ENCODE measurements at regions not wholly inside any gene's neighbourhood (a gene's known extent, or its start where the extent isn't known, plus 50 kb on each side); places are given as distances from the start of the nearest gene placed in this dataset.

DNA sequence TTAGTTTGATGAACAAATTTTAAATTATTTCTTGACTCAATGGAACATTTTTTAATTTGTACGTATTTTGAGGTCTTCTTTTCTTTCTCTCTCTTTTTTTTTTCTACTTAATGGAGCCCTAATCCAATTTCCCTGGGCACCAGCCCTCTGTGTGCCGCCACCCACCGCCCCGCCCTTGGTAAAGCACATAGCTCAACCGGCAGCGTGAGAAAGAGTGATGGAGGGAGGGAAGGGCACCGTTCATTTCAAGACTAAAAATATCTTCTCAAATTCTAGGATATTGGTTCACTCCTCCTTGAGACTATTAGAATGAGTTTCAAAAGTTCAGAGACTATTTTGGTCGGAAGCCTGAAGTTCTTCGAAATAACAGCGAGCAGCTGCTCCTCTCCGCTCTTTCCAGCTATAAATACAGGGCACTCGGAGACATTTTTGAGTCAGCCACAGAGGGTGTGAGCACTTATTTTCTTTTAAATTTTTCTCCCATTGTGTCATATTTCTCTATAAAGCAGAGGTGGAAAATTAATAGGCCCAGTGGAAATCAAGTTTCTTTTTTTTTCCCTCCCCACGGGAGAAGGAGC, 731.7 kb upstream of the ID2 start:
- H3K4me1 Mint-ChIP-seq (ENCODE audit: low read depth) = no peaks in the 10 kb centered on the region
- no peak overlapping the region for H3K4me3 Mint-ChIP-seq
- H3K27me3 Mint-ChIP-seq = peaks cover 2% of the 10 kb centered on the region
- H3K9me3 Mint-ChIP-seq (ENCODE audit: low read depth) = no peaks in the 10 kb centered on the region
- H3K27ac Mint-ChIP-seq = no peak overlapping the region
- H3K36me3 Mint-ChIP-seq = no peaks in the 10 kb centered on the region

GRCh38 chr2:7951001-7951400, 730.9 kb upstream of the ID2 start:
- H3K27ac Mint-ChIP-seq = no peak overlapping the region
- no peaks in the 10 kb centered on the region for H3K9me3 Mint-ChIP-seq (ENCODE audit: low read depth)
- no peak overlapping the region for H3K4me3 Mint-ChIP-seq
- H3K4me1 Mint-ChIP-seq (ENCODE audit: low read depth) = no peaks in the 10 kb centered on the region
- H3K27me3 Mint-ChIP-seq = peaks cover 2% of the 10 kb centered on the region
- H3K36me3 Mint-ChIP-seq = no peaks in the 10 kb centered on the region

GRCh38 chr2:7951490-7951889, 730.4 kb upstream of the ID2 start:
- Mint-ChIP-seq H3K4me1 (ENCODE audit: low read depth) (no peaks in the 10 kb centered on the region), H3K4me3 (no peak overlapping the region), H3K9me3 (ENCODE audit: low read depth) (no peaks in the 10 kb centered on the region), H3K27ac (no peak overlapping the region), H3K27me3 (peaks cover 2% of the 10 kb centered on the region), H3K36me3 (no peaks in the 10 kb centered on the region)

DNA sequence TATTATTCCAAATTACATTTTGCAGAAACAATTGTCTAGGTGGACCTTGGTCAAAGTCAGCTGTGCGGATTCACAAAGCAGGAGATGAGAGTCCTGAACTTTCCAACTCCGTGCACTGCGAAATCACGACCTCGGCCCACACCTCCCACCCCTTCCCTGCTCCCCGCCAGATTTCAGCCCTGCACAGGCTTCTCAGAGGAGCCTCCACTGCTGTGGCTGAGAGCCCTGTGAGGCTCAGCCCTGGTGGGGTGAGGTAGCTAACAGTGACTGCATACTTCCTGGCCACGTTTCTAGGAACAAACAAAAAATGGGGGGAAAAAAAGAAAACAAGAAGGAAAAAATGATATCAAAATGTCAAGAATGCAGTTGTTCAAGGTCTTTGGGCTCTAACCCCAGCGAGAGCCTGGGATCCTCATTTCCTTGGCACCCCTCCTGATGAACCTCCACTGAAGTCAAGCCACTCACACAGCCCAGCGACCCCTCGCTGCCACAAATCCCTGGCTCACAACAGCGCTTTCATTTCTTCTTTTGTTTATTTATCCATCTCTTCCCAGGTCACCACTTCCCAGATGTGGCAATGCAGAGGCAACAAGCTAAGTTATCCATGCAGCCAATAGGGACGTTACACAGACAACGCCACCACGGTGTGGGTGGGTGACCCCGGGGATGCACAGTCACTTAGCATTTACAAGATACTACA, 729.7 kb upstream of the ID2 start:
- Mint-ChIP-seq H3K36me3 (no peaks in the 10 kb centered on the region), H3K4me1 (ENCODE audit: low read depth) (no peaks in the 10 kb centered on the region), H3K27ac (no peak overlapping the region), H3K4me3 (no peak overlapping the region), H3K27me3 (peaks cover 2% of the 10 kb centered on the region), H3K9me3 (ENCODE audit: low read depth) (no peaks in the 10 kb centered on the region)

- no peaks in the 10 kb centered on the region for H3K36me3 Mint-ChIP-seq
- H3K4me1 Mint-ChIP-seq (ENCODE audit: low read depth) = no peaks in the 10 kb centered on the region
- no peak overlapping the region for H3K27ac Mint-ChIP-seq
- no peaks in the 10 kb centered on the region for H3K9me3 Mint-ChIP-seq (ENCODE audit: low read depth)
- H3K4me3 Mint-ChIP-seq = no peak overlapping the region
- H3K27me3 Mint-ChIP-seq = peaks cover 2% of the 10 kb centered on the region
Measured at GRCh38 chr2:7953195-7953594, 728.7 kb upstream of the ID2 start.

DNA sequence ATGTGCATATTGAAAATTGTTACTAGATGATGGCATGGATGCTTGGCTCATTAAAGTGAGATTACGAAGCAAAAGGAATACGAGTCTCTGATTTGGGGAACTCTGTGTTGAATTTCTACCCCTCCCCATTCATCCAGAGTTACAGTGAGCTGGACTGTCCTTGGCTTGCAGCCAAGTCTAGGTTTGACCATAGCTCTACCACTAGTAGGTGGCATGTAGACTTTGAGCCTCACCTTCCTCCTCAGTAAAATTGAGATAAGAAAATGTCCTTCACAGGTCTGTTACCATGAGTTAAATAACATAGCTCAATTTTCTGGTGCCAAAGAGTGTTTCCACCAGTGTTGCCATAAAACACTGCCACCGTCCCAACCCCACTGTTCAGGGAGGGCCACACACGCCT, 727.6 kb upstream of the ID2 start:
- H3K36me3 Mint-ChIP-seq = no peaks in the 10 kb centered on the region
- peaks cover 2% of the 10 kb centered on the region for H3K27me3 Mint-ChIP-seq
- H3K4me3 Mint-ChIP-seq = no peak overlapping the region
- no peak overlapping the region for H3K27ac Mint-ChIP-seq
- no peaks in the 10 kb centered on the region for H3K4me1 Mint-ChIP-seq (ENCODE audit: low read depth)
- H3K9me3 Mint-ChIP-seq (ENCODE audit: low read depth) = no peaks in the 10 kb centered on the region

DNA sequence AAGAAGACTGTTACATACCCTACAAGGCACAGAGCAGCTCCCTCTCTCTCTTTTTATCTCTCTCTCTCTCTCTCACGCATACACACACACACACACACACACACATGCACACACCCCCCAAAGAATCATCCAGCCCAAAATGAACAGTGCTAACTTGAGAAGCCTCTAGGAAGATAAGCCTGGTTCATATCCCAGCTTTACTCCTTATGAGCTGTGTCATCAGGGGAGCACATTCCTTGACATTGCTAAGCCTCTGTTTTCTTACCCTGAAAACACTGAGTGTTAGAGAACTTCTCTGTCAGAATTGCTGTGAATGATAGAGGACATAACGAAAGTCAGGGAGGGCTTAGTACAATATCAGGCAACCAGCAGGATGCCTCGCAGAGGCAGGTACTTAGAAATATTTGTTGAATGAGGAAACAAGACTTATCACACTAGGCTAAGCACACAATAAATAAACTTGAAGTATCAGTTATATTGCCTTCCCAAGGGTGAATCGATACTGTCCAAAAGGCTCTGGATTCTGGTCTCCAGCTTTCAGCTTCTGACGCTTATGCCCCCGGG, 725.6 kb upstream of the ID2 start:
- Mint-ChIP-seq H3K27me3 (peaks cover 2% of the 10 kb centered on the region), H3K4me1 (ENCODE audit: low read depth) (no peaks in the 10 kb centered on the region), H3K27ac (no peak overlapping the region), H3K9me3 (ENCODE audit: low read depth) (no peaks in the 10 kb centered on the region), H3K36me3 (no peaks in the 10 kb centered on the region), H3K4me3 (no peak overlapping the region)

GRCh38 chr2:7961550-7961949, 720.3 kb upstream of the ID2 start:
- Mint-ChIP-seq H3K27ac (no peak overlapping the region), H3K9me3 (ENCODE audit: low read depth) (no peaks in the 10 kb centered on the region), H3K4me1 (ENCODE audit: low read depth) (no peaks in the 10 kb centered on the region), H3K36me3 (no peaks in the 10 kb centered on the region), H3K4me3 (no peak overlapping the region), H3K27me3 (no peaks in the 10 kb centered on the region)

DNA sequence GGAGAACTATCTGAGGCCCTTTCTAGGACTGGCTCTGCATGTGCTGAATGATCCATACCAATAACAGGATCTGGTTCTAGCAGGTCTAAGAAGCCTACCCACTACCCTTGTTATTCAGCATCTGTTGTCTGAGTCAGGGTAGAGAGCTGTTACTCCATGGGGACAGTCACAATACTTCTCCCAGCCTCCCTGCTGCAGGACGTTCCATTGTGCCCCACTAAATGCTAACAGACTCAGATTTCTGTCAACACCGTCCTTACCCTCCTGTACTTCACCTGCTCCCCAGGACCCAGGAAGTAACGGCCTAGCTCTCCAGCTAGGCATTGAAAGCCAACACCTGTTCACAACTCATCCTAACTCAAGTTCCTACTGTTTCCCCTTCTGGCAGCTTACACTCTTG, 719.7 kb upstream of the ID2 start:
- H3K4me1 Mint-ChIP-seq (ENCODE audit: low read depth) = no peaks in the 10 kb centered on the region
- no peak overlapping the region for H3K27ac Mint-ChIP-seq

GRCh38 chr2:7963787-7964186, 718.1 kb upstream of the ID2 start:
- no peak overlapping the region for H3K4me3 Mint-ChIP-seq
- no peaks in the 10 kb centered on the region for H3K9me3 Mint-ChIP-seq (ENCODE audit: low read depth)
- H3K27me3 Mint-ChIP-seq = no peaks in the 10 kb centered on the region
- no peaks in the 10 kb centered on the region for H3K36me3 Mint-ChIP-seq
- H3K4me1 Mint-ChIP-seq (ENCODE audit: low read depth) = no peaks in the 10 kb centered on the region
- no peak overlapping the region for H3K27ac Mint-ChIP-seq

More for the DNA sequence above, 719.7 kb upstream of the ID2 start:
- Mint-ChIP-seq H3K36me3 (no peaks in the 10 kb centered on the region), H3K9me3 (ENCODE audit: low read depth) (no peaks in the 10 kb centered on the region), H3K4me3 (no peak overlapping the region), H3K27me3 (no peaks in the 10 kb centered on the region)

- H3K27me3 Mint-ChIP-seq = no peaks in the 10 kb centered on the region
- no peaks in the 10 kb centered on the region for H3K9me3 Mint-ChIP-seq (ENCODE audit: low read depth)
- no peaks in the 10 kb centered on the region for H3K4me1 Mint-ChIP-seq (ENCODE audit: low read depth)
- H3K4me3 Mint-ChIP-seq = no peak overlapping the region
- H3K36me3 Mint-ChIP-seq = no peaks in the 10 kb centered on the region
- no peak overlapping the region for H3K27ac Mint-ChIP-seq
Measured at GRCh38 chr2:7966032-7966431, 715.8 kb upstream of the ID2 start.

DNA sequence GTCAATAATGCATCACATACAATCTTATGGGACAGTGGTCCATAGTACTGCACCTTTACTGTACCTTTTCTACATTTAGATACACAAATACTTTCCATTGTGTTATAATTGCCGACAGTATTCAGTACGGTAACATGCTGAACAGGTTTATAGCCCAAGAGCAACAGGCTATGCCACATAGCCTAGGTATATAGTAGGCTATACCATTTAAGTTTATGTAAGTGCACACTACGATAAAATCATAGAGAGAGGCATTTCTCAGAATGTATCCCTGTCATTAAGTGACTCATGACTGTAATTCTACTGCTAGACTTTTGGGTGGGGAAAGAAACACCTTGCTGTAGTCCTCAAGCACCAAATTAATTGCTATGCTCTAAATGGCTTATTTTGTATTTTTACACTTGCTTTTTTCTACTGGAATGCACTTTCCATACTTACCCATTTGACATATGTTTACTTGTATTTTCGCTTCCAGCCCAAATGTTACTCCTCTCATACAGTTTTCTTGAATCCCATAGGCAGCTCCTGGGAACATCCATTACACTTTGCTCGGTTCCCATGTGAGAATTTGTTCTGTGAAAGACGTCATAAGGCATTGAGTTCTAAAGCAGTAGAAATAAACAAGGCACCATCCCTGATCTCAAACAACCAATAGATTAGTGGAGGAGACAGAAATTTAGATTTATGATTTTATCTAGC, 714.0 kb upstream of the ID2 start:
- Mint-ChIP-seq H3K36me3 (no peaks in the 10 kb centered on the region), H3K27ac (no peak overlapping the region), H3K4me3 (no peak overlapping the region), H3K9me3 (ENCODE audit: low read depth) (no peaks in the 10 kb centered on the region), H3K4me1 (ENCODE audit: low read depth) (no peaks in the 10 kb centered on the region), H3K27me3 (no peaks in the 10 kb centered on the region)

DNA sequence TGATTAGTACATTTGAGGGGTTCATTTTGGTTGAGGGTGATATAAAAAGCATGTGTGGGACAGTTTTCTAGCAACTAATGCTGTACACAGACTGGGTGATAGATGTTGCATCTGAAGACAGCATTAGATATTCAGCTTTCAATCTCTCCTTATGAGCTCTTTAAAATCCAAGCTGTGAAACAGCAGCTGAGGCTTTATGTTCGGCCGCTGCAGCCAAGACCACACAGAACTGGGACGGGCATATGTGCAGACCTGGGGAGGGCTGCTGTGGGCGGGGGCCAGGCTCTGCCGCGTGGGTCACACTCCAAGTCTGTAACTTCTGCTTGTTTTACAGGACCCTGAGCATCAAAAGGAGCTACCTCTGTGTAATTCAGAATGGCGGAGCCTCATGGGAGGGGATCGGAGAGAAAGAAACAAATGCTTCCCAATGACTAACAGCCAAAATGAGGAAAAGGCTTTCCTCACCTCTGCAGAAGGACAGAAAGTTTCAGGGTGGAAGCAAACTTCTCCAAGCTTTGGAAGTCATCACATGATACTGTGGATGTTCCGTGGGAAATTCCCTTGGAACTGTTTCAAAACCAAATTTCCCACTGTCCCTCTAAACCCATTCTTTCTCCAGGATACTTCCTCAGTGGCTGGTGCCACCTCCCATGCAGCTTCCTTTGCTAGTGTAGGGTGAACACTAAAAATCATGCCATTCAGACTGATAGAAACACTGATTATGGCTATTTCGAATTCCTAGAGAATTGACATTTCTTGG, 711.9 kb upstream of the ID2 start:
- Mint-ChIP-seq H3K27me3 (no peaks in the 10 kb centered on the region), H3K36me3 (no peaks in the 10 kb centered on the region), H3K4me1 (ENCODE audit: low read depth) (no peaks in the 10 kb centered on the region), H3K4me3 (no peak overlapping the region), H3K27ac (no peak overlapping the region), H3K9me3 (ENCODE audit: low read depth) (no peaks in the 10 kb centered on the region)

GRCh38 chr2:7971248-7971647, 710.6 kb upstream of the ID2 start:
- H3K4me3 Mint-ChIP-seq = no peak overlapping the region
- no peaks in the 10 kb centered on the region for H3K9me3 Mint-ChIP-seq (ENCODE audit: low read depth)
- H3K27me3 Mint-ChIP-seq = no peaks in the 10 kb centered on the region
- no peaks in the 10 kb centered on the region for H3K4me1 Mint-ChIP-seq (ENCODE audit: low read depth)
- no peak overlapping the region for H3K27ac Mint-ChIP-seq
- no peaks in the 10 kb centered on the region for H3K36me3 Mint-ChIP-seq

DNA sequence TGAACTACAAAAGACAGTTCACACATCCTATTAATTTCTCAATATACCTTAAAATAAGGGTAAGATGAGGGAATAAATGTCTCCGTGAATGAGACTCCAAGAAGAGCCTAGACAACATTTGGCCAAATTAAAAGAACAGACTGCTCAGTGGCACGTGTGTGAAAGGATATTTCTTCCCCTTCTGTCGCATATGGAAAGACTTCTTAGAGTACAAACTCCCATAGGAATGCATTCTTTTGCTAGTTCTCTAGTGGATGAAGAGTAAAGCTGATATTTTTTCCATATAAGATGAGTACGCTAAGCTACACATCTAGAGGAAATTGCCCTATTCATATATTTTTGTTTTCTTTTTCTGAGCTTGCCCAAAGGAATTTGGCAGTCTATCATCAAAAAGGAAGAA, 710.0 kb upstream of the ID2 start:
- Mint-ChIP-seq H3K27me3 (no peaks in the 10 kb centered on the region), H3K36me3 (no peaks in the 10 kb centered on the region), H3K4me3 (no peak overlapping the region), H3K9me3 (ENCODE audit: low read depth) (no peaks in the 10 kb centered on the region), H3K4me1 (ENCODE audit: low read depth) (no peaks in the 10 kb centered on the region), H3K27ac (no peak overlapping the region)
